A549 (cell line): ENCODE measurements at regions not wholly inside any gene's neighbourhood (a gene's known extent, or its start where the extent isn't known, plus 50 kb on each side); places are given as distances from the start of the nearest gene placed in this dataset.

Source experiments
- ATAC-seq, 2 experiments: fragments of 200-7000 bp in 1 of 2; fragments of >200 bp in 1 of 2; cut with Nextera tagmentation in 1 of 2; cut with Tn5 transposase in 1 of 2; 3 replicates each; pipeline versions ENCODE4 v1.8.0 to v1.9.1; 2018 to 2020; ENCODE audit warnings: mild to moderate bottlenecking in 1 of 2, moderate library complexity in 1 of 2
- CTCF ChIA-PET: fragments of 300-600 bp; sonication (Branson Sonifier 250); formaldehyde crosslinking; extraction: SDS; loops from one replicate; lab custom pipeline; 2021; ENCODE audit warnings: antibody characterized with exemption, inconsistent platforms; lab: Yijun Ruan, JAX
- POLR2A ChIA-PET: fragments of 350-600 bp; formaldehyde crosslinking; extraction: SDS; loops from one replicate; lab custom pipeline; 2021; ENCODE audit warnings: antibody characterized with exemption, inconsistent platforms; lab: Yijun Ruan, JAX
- DNase-seq, 2 experiments: peaks; one replicate each; pipeline versions ENCODE4 v3.0.0 to v3.0.0-alpha.2; 2011 to 2016; ENCODE audit warnings: low read depth in 1 of 2, low spot score in 1 of 2
- FAIRE-seq: peaks from 2 replicates; lab custom pipeline; 2011; peaks lifted over from hg19 to GRCh38; lab: Jason Lieb, UNC
- H3K27ac ChIP-seq, 2 experiments: fragments of >200 bp; sonication (Bioruptor Twin); formaldehyde crosslinking; 3 replicates each; pipeline ENCODE4 v1.5.1; 2016 to 2017
- H3K4me1 ChIP-seq: fragments of >200 bp; sonication (Bioruptor Twin); formaldehyde crosslinking; 3 replicates; pipeline ENCODE4 v1.6.1; 2016
- H3K4me2 ChIP-seq: fragments of >200 bp; sonication (Bioruptor Twin); formaldehyde crosslinking; 3 replicates; pipeline ENCODE4 v1.6.1; 2016
- H3K4me3 ChIP-seq: fragments of >200 bp; sonication (Bioruptor Twin); formaldehyde crosslinking; 3 replicates; pipeline ENCODE4 v1.5.1; 2016
- H3K9me3 ChIP-seq: fragments of >200 bp; sonication (Bioruptor Twin); formaldehyde crosslinking; 3 replicates; pipeline ENCODE4 v1.6.1; 2016
- CHD2 ChIP-seq: fragments of 150-350 bp; IDR thresholded peaks from 2 replicates; pipeline ENCODE4 v1.6.1; 2014; ENCODE audit warnings: low read length; ENCODE audit not compliant: partially characterized antibody
- CTCF ChIP-seq: fragments of >200 bp; sonication (Bioruptor Twin); formaldehyde crosslinking; IDR thresholded peaks from 3 replicates; pipeline ENCODE4 v1.5.1; 2016
- E2F6 ChIP-seq: IDR thresholded peaks from 2 replicates; pipeline ENCODE4 v1.6.1; 2012; ENCODE audit warnings: low read depth, borderline replicate concordance
- FOSL2 ChIP-seq, 2 experiments: fragments of 450-650 bp in 1 of 2; fragments of >200 bp in 1 of 2; sonication (Bioruptor Twin) in 1 of 2; formaldehyde crosslinking; IDR thresholded peaks; 2 replicates each; pipeline versions ENCODE4 v1.5.0 to v1.6.1; 2016 to 2020; ENCODE audit warnings: mild to moderate bottlenecking in 1 of 2, moderate library complexity in 1 of 2
- HDAC2 ChIP-seq: fragments of 200-600 bp; sonication (generic); IDR thresholded peaks from 2 replicates; pipeline ENCODE4 v1.6.1; 2016
- HOXB5 ChIP-seq: fragments of 250-450 bp; sonication (Bioruptor Pico); IDR thresholded peaks from 2 replicates; pipeline ENCODE4 v1.5.0; 2020; ENCODE audit warnings: mild to moderate bottlenecking, moderate library complexity
- JUN ChIP-seq, 2 experiments: fragments of >200 bp; sonication (Bioruptor Twin); formaldehyde crosslinking; IDR thresholded peaks; 2 replicates in 1 of 2; 3 replicates in 1 of 2; pipeline ENCODE4 v1.6.1; 2016 to 2017
- KDM1A ChIP-seq: fragments of 200-600 bp; sonication (generic); IDR thresholded peaks from 2 replicates; pipeline ENCODE4 v1.6.1; 2016; ENCODE audit warnings: low read depth, mild to moderate bottlenecking
- MAX ChIP-seq: IDR thresholded peaks from 2 replicates; pipeline ENCODE4 v1.6.1; 2012
- PBX3 ChIP-seq: IDR thresholded peaks from 2 replicates; pipeline ENCODE4 v1.6.1; 2012
- POLR2AphosphoS2 ChIP-seq: conservative IDR thresholded peaks from 2 replicates; pipeline ENCODE4 v1.6.1; 2012; ENCODE audit warnings: low read length, improper control_type of control experiment, inconsistent platforms
- RCOR1 ChIP-seq: fragments of 150-350 bp; IDR thresholded peaks from 2 replicates; pipeline ENCODE4 v1.6.1; 2014; ENCODE audit warnings: antibody characterized with exemption, low read length, low read depth
- TFCP2L1 ChIP-seq: fragments of 250-450 bp; sonication (Bioruptor Pico); IDR thresholded peaks from 2 replicates; pipeline ENCODE4 v1.5.0; 2021; ENCODE audit warnings: mild to moderate bottlenecking
- USF2 ChIP-seq: fragments of 450-650 bp; IDR thresholded peaks from 2 replicates; pipeline ENCODE4 v1.6.1; 2014; ENCODE audit warnings: antibody characterized with exemption
- WGBS: methylation state at CpG from one replicate; pipeline ENCODE4 v1.1.6; 2017; ENCODE audit errors: missing lambda C conversion rate; 5-methylcytosine and 5-hydroxymethylcytosine counted together
- TF ChIP-seq, protein P1 (sequence below): fragments of 250-450 bp; sonication (Bioruptor Pico); IDR thresholded peaks from 2 replicates; pipeline ENCODE4 v1.5.0; 2021; ENCODE audit warnings: mild to moderate bottlenecking, moderate library complexity, borderline replicate concordance
- TF ChIP-seq, protein P2 (sequence below): fragments of 250-450 bp; sonication (Bioruptor Pico); IDR thresholded peaks from 2 replicates; pipeline ENCODE4 v1.5.0; 2020; ENCODE audit warnings: low read depth, mild to moderate bottlenecking, moderate library complexity

DNA sequence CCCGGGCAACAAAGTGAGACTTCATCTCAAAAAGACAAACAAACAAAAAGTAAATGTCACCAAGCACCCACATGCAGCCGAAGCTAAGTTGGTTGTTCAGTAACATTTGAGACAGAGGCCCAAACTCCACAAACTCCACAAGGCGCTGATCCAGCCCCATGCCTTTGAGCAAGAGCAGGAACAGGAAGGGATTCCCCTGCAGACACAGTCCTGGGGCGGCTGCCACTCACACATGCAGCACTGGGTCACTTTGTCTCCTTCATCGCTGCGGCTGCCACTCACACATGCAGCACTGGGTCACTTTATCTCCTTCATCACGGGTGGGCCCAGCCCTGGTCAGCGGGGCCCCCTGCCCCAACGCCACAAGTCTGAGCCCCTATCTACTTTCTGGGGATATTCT is 246.9 kb upstream of the RREB1 start:
- no peak for DNase-seq
- ATAC-seq = no peak
- TF ChIP-seq TFCP2L1 (CRISPR knock-in tag) = no peak
- TF ChIP-seq PBX3 = no peak
- TF ChIP-seq HDAC2 = no peak
- TF ChIP-seq CTCF = no peak
- no peak for TF ChIP-seq USF2
- TF ChIP-seq FOSL2 (IDR thresholded peaks at IDR 0.05) = no peak
- no peak for TF ChIP-seq FOSL2 (CRISPR knock-in tag; IDR thresholded peaks at IDR 0.05)
- no peak overlapping the region for H3K4me2 ChIP-seq
- ChIA-PET CTCF (interaction anchor here (0.7 to 1.2 kb wide), 2 partner anchors 11 to 29 kb away, joined by 3 read pairs; no protein-coding TSS in a partner anchor), POLR2A (no interaction called here)
- 0 out of 3 replicates have a peak, but pooled peaks cover 5% of the 10 kb centered on the region for H3K4me1 ChIP-seq
- FAIRE-seq = no peak
- H3K4me3 ChIP-seq = no peak overlapping the region
- no peak overlapping the region for H3K27ac ChIP-seq
- no peaks in the 10 kb centered on the region for H3K9me3 ChIP-seq
- 71% methylated on average over 9 of the region's 9 CpGs for WGBS

GRCh38 chr6:6861351-6861894 is 246.3 kb upstream of the RREB1 start:
- ATAC-seq = no peak
- POLR2A ChIA-PET = no interaction called here

More at GRCh38 chr6:6861351-6861894, 246.3 kb upstream of the RREB1 start:
- TF ChIP-seq RCOR1 (no peak), KDM1A (no peak), CHD2 (no peak), HOXB5 (CRISPR knock-in tag) (no peak), POLR2AphosphoS2 (no peak), PBX3 (no peak), JUN (IDR thresholded peaks at IDR 0.05) (no peak), E2F6 (no peak), MAX (no peak)
- TF ChIP-seq, protein P1, sequence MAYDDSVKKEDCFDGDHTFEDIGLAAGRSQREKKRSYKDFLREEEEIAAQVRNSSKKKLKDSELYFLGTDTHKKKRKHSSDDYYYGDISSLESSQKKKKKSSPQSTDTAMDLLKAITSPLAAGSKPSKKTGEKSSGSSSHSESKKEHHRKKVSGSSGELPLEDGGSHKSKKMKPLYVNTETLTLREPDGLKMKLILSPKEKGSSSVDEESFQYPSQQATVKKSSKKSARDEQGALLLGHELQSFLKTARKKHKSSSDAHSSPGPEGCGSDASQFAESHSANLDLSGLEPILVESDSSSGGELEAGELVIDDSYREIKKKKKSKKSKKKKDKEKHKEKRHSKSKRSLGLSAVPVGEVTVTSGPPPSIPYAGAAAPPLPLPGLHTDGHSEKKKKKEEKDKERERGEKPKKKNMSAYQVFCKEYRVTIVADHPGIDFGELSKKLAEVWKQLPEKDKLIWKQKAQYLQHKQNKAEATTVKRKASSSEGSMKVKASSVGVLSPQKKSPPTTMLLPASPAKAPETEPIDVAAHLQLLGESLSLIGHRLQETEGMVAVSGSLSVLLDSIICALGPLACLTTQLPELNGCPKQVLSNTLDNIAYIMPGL = no peak
- TF ChIP-seq, protein P2, sequence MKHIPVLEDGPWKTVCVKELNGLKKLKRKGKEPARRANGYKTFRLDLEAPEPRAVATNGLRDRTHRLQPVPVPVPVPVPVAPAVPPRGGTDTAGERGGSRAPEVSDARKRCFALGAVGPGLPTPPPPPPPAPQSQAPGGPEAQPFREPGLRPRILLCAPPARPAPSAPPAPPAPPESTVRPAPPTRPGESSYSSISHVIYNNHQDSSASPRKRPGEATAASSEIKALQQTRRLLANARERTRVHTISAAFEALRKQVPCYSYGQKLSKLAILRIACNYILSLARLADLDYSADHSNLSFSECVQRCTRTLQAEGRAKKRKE = no peak
- H3K4me2 ChIP-seq = no peak overlapping the region
- 54% methylated on average over 6 of the region's 6 CpGs for WGBS
- FAIRE-seq (no peak), DNase-seq (no peak)
- CTCF ChIA-PET = interaction anchor here (0.6 to 1.4 kb wide), 4 partner anchors 10 to 186 kb away, joined by 3 read pairs; no protein-coding TSS in a partner anchor
- H3K27ac ChIP-seq = no peak overlapping the region
- H3K9me3 ChIP-seq = no peaks in the 10 kb centered on the region
- no peak overlapping the region for H3K4me3 ChIP-seq
- 0 out of 3 replicates have a peak, but pooled peaks cover 5% of the 10 kb centered on the region for H3K4me1 ChIP-seq
